ENCODE measurements at regions not wholly inside any gene's neighbourhood (a gene's known extent, or its start where the extent isn't known, plus 50 kb on each side); places are given as distances from the start of the nearest gene placed in this dataset.

DNA sequence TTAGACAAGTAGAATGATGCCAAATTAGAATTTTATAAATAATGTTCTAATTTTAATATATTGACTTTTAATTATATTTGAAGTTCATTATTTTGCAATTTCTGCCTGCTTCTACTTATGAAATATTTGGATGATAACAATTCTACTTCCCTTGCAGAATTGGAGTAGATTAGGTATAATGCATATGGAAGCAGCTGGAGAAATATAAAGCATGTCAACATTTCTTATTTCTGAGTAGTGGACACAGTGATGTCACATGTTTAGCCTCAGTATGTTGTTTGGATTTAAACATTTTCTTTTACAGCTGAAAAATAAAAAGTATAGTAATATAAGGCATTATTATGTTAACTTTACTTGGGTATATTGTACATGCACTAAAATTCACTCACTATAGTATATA is 344.2 kb upstream of the E2F7 start:
- H2AFZ ChIP-seq (ENCODE audit: low read depth, low read length): no peak overlapping the region
- no peaks in the 10 kb centered on the region for H3K27me3 ChIP-seq (ENCODE audit: control insufficient read depth in 2 of 2, insufficient read depth in 2 of 2, low read length in 2 of 2)
- intact Hi-C loops (cut with micrococcal nuclease): no loop called here
- in situ Hi-C loops (cut with MboI): no loop called here
- ATAC-seq: no peak
- H3K9me3 ChIP-seq (replicated peaks; ENCODE audit: control insufficient read depth, insufficient read depth, low read depth, low read length): no peaks in the 10 kb centered on the region
- H4K20me1 ChIP-seq (replicated peaks; ENCODE audit: control insufficient read depth, insufficient read depth, low read length): no peaks in the 10 kb centered on the region
- ChIA-PET POLR2A (no interaction called here), CTCF (ENCODE audit: low intra/inter-chr PET ratio) (no interaction called here)
- H3K36me3 ChIP-seq (ENCODE audit: control insufficient read depth, insufficient read depth, low read length): no peaks in the 10 kb centered on the region
- no peak overlapping the region for H3K4me3 ChIP-seq
- no TSS peak for BruUV-seq (replicated peaks)
- H3K79me2 ChIP-seq (ENCODE audit: control insufficient read depth, insufficient read depth, low read length): no peaks in the 10 kb centered on the region
- no peaks in the 10 kb centered on the region for H3K9me1 ChIP-seq (ENCODE audit: control insufficient read depth, insufficient read depth, low read length)
- no peaks in the 10 kb centered on the region for H3K4me1 ChIP-seq (replicated peaks in 1 of 2; ENCODE audit: control insufficient read depth in 2 of 2, insufficient read depth in 2 of 2, low read length in 2 of 2)
- H3K27ac ChIP-seq (ENCODE audit: extremely low read depth, low read depth, low read length): no peak overlapping the region
- H3K9ac ChIP-seq (ENCODE audit: insufficient read depth in 1 of 2, low read depth in 2 of 2, low read length in 2 of 2): no peak overlapping the region
- no peak for FAIRE-seq
- DNase-seq (ENCODE audit: extremely low read depth in 1 of 4, low spot score in 3 of 4): no peak
- no peak overlapping the region for H3K4me2 ChIP-seq (ENCODE audit: insufficient read depth, low read length)
- TF ChIP-seq NBN (IDR thresholded peaks at IDR 0.05; ENCODE audit: low read depth) (no peak), ZNF311 (CRISPR knock-in tag; IDR thresholded peaks at IDR 0.05) (no peak), PHF21A (IDR thresholded peaks at IDR 0.05; ENCODE audit: borderline replicate concordance, low read depth) (no peak), SMARCE1 (IDR thresholded peaks at IDR 0.05) (no peak), ZNF436 (CRISPR knock-in tag; IDR thresholded peaks at IDR 0.05) (no peak), SIX5 (IDR thresholded peaks at IDR 0.05; ENCODE audit: borderline replicate concordance in 1 of 2, insufficient read depth in 1 of 2, low read depth in 1 of 2, low read length in 2 of 2) (no peak), RBM15 (IDR thresholded peaks at IDR 0.05; ENCODE audit: insufficient read depth, low read length) (no peak), NONO (IDR thresholded peaks at IDR 0.05; ENCODE audit: low read depth in 2 of 2, low read length in 1 of 2) (no peak), JUN (IDR thresholded peaks at IDR 0.05; ENCODE audit: borderline replicate concordance, low read depth, low read length) (no peak), JUN (CRISPR knock-in tag; IDR thresholded peaks at IDR 0.05; ENCODE audit: borderline replicate concordance) (no peak), NCOA1 (IDR thresholded peaks at IDR 0.05; ENCODE audit: low read depth) (no peak), ZNF124 (CRISPR knock-in tag; IDR thresholded peaks at IDR 0.05) (no peak), CREBBP (IDR thresholded peaks at IDR 0.05; ENCODE audit: low read depth, low read length) (no peak), RFX5 (IDR thresholded peaks at IDR 0.05; ENCODE audit: low read depth, low read length) (no peak), BRD4 (IDR thresholded peaks at IDR 0.05) (no peak), HNRNPLL (IDR thresholded peaks at IDR 0.05; ENCODE audit: low read depth, low read length, poor library complexity, severe bottlenecking) (no peak)
- TF ChIP-seq, protein P1, sequence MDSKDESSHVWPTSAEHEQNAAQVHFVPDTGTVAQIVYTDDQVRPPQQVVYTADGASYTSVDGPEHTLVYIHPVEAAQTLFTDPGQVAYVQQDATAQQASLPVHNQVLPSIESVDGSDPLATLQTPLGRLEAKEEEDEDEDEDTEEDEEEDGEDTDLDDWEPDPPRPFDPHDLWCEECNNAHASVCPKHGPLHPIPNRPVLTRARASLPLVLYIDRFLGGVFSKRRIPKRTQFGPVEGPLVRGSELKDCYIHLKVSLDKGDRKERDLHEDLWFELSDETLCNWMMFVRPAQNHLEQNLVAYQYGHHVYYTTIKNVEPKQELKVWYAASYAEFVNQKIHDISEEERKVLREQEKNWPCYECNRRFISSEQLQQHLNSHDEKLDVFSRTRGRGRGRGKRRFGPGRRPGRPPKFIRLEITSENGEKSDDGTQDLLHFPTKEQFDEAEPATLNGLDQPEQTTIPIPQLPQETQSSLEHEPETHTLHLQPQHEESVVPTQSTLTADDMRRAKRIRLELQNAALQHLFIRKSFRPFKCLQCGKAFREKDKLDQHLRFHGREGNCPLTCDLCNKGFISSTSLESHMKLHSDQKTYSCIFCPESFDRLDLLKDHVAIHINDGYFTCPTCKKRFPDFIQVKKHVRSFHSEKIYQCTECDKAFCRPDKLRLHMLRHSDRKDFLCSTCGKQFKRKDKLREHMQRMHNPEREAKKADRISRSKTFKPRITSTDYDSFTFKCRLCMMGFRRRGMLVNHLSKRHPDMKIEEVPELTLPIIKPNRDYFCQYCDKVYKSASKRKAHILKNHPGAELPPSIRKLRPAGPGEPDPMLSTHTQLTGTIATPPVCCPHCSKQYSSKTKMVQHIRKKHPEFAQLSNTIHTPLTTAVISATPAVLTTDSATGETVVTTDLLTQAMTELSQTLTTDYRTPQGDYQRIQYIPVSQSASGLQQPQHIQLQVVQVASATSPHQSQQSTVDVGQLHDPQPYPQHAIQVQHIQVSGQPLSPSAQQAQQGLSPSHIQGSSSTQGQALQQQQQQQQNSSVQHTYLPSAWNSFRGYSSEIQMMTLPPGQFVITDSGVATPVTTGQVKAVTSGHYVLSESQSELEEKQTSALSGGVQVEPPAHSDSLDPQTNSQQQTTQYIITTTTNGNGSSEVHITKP (IDR thresholded peaks at IDR 0.05; ENCODE audit: partially characterized antibody): no peak
- TF ChIP-seq, protein P2, sequence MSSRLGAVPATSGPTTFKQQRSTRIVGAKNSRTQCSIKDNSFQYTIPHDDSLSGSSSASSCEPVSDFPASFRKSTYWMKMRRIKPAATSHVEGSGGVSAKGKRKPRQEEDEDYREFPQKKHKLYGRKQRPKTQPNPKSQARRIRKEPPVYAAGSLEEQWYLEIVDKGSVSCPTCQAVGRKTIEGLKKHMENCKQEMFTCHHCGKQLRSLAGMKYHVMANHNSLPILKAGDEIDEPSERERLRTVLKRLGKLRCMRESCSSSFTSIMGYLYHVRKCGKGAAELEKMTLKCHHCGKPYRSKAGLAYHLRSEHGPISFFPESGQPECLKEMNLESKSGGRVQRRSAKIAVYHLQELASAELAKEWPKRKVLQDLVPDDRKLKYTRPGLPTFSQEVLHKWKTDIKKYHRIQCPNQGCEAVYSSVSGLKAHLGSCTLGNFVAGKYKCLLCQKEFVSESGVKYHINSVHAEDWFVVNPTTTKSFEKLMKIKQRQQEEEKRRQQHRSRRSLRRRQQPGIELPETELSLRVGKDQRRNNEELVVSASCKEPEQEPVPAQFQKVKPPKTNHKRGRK (tag; IDR thresholded peaks at IDR 0.05): no peak
- TF ChIP-seq, protein P3, sequence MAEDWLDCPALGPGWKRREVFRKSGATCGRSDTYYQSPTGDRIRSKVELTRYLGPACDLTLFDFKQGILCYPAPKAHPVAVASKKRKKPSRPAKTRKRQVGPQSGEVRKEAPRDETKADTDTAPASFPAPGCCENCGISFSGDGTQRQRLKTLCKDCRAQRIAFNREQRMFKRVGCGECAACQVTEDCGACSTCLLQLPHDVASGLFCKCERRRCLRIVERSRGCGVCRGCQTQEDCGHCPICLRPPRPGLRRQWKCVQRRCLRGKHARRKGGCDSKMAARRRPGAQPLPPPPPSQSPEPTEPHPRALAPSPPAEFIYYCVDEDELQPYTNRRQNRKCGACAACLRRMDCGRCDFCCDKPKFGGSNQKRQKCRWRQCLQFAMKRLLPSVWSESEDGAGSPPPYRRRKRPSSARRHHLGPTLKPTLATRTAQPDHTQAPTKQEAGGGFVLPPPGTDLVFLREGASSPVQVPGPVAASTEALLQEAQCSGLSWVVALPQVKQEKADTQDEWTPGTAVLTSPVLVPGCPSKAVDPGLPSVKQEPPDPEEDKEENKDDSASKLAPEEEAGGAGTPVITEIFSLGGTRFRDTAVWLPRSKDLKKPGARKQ (CRISPR knock-in tag; IDR thresholded peaks at IDR 0.05): no peak
